ENCODE measurements at regions not wholly inside any gene's neighbourhood (a gene's known extent, or its start where the extent isn't known, plus 50 kb on each side); places are given as distances from the start of the nearest gene placed in this dataset.
"Not testable (repeated sequence)": the region's sequence is repeated elsewhere in the genome, so short reads cannot be mapped to it uniquely, and the experiment has no call there.

- peaks cover 8 to 27% of the 10 kb centered on the region in 2 donors for H3K4me1 ChIP-seq (replicated peaks in 1 of 2)
- H3K9me3 ChIP-seq (replicated peaks in 1 of 3): no peaks in the 10 kb centered on the region
- WGBS, 4 donors: 48 to 65% (median 62%) methylated on average over 1 of the region's 1 CpG
- intact Hi-C loops (cut with DNase I): no loop called here
- no peaks in the 10 kb centered on the region for H3K27me3 ChIP-seq
- no peak overlapping the region for H3K4me3 ChIP-seq
- H3K36me3 ChIP-seq (replicated peaks in 1 of 2): no peaks in the 10 kb centered on the region
- H3K27ac ChIP-seq: no peak overlapping the region
- no peak for DNase-seq
- no peak for TF ChIP-seq CTCF (IDR thresholded peaks at IDR 0.05)
Measured at GRCh38 chr3:98709441-98709840, 53.7 kb upstream of the ST3GAL6 start.

GRCh38 chr3:98710067-98710659 is 53.0 kb upstream of the ST3GAL6 start:
- Histone ChIP-seq H3K4me1 (replicated peaks in 1 of 2) (peaks cover 8 to 27% of the 10 kb centered on the region in 2 donors), H3K9me3 (replicated peaks in 1 of 3) (no peaks in the 10 kb centered on the region), H3K27ac (no peak overlapping the region), H3K36me3 (replicated peaks in 1 of 2) (no peaks in the 10 kb centered on the region), H3K27me3 (no peaks in the 10 kb centered on the region), H3K4me3 (no peak overlapping the region)
- no peak for DNase-seq
- TF ChIP-seq CTCF (IDR thresholded peaks at IDR 0.05): no peak
- no peak for TF ChIP-seq POLR2A (IDR thresholded peaks at IDR 0.05)
- intact Hi-C loops (cut with DNase I): no loop called here
- WGBS, 4 donors: 53 to 62% (median 57%) methylated on average over 3 of the region's 3 CpGs

GRCh38 chr3:98711426-98711825 is 51.7 kb upstream of the ST3GAL6 start:
- WGBS, 4 donors: 76 to 83% (median 81%) methylated on average over 2 of the region's 2 CpGs

GRCh38 chr3:98712726-98713125 is 50.4 kb upstream of the ST3GAL6 start:
- intact Hi-C loops (cut with DNase I): no loop called here

More at GRCh38 chr3:98711426-98711825, 51.7 kb upstream of the ST3GAL6 start:
- Histone ChIP-seq H3K27ac (no peak overlapping the region), H3K36me3 (replicated peaks in 1 of 2) (no peaks in the 10 kb centered on the region), H3K9me3 (replicated peaks in 1 of 3) (no peaks in the 10 kb centered on the region), H3K27me3 (no peaks in the 10 kb centered on the region), H3K4me3 (no peak overlapping the region), H3K4me1 (replicated peaks in 1 of 2) (peaks cover 8 to 25% of the 10 kb centered on the region in 2 donors)
- no peak for DNase-seq
- TF ChIP-seq POLR2A (IDR thresholded peaks at IDR 0.05) (no peak), CTCF (IDR thresholded peaks at IDR 0.05) (no peak)
- intact Hi-C loops (cut with DNase I): no loop called here

GRCh38 chr3:98713332-98713731 is 49.8 kb upstream of the ST3GAL6 start:
- H3K4me1 ChIP-seq (replicated peaks in 1 of 2): peaks cover 8 to 16% of the 10 kb centered on the region in 2 donors
- DNase-seq; intact Hi-C loops (cut with DNase I); H3K4me3 ChIP-seq; H3K27ac ChIP-seq; H3K36me3 ChIP-seq (replicated peaks in 1 of 2); H3K27me3 ChIP-seq; H3K9me3 ChIP-seq (replicated peaks in 1 of 3): not testable (repeated sequence)
- 93 to 97% (median 94%) methylated on average over 5 of the region's 5 CpGs for WGBS, 4 donors

More at GRCh38 chr3:98712726-98713125, 50.4 kb upstream of the ST3GAL6 start:
- H3K27ac ChIP-seq: no peak overlapping the region
- H3K27me3 ChIP-seq: no peaks in the 10 kb centered on the region
- H3K4me1 ChIP-seq (replicated peaks in 1 of 2): peaks cover 8 to 17% of the 10 kb centered on the region in 2 donors
- no peaks in the 10 kb centered on the region for H3K9me3 ChIP-seq (replicated peaks in 1 of 3)
- H3K4me3 ChIP-seq: no peak overlapping the region
- no peak for DNase-seq
- no peak for TF ChIP-seq CTCF (IDR thresholded peaks at IDR 0.05)
- TF ChIP-seq POLR2A (IDR thresholded peaks at IDR 0.05): no peak
- 97 to 100% (median 99%) methylated on average over 6 of the region's 6 CpGs for WGBS, 4 donors
- no peaks in the 10 kb centered on the region for H3K36me3 ChIP-seq (replicated peaks in 1 of 2)

All from adrenal gland (tissue), 9 donors.